UCSD-AML1 (cell line): ENCODE measurements at regions not wholly inside any gene's neighbourhood (a gene's known extent, or its start where the extent isn't known, plus 50 kb on each side); places are given as distances from the start of the nearest gene placed in this dataset.
"Not testable (repeated sequence)": the region's sequence is repeated elsewhere in the genome, so short reads cannot be mapped to it uniquely, and the experiment has no call there.

Source experiments
- DNase-seq: peaks from one replicate; lab custom pipeline; 2025; ENCODE audit not compliant: unreplicated experiment; lab: John Stamatoyannopoulos, UW

DNA sequence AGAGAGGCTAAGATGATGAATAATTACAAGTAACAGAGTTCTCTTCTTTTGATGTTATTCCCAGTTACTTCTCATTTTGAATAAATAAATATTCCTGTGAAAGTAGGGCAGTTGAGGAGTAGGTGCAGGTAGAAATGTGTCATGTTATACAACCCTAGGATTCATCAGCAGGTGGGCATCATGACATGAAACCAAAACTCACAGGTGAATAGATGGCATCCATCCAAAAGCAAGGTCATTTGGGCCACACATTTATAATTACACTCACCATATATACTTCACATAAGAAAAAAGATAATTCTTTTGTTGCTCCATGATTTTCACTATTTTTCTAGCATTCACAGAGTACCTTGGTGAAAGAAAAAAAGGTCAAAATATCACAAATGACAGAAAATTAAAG lies 273.6 kb downstream of the ZBBX start:
- no peak for DNase-seq

GRCh38 chr3:167102071-167102470 lies 278.0 kb downstream of the ZBBX start:
- no peak for DNase-seq

DNA sequence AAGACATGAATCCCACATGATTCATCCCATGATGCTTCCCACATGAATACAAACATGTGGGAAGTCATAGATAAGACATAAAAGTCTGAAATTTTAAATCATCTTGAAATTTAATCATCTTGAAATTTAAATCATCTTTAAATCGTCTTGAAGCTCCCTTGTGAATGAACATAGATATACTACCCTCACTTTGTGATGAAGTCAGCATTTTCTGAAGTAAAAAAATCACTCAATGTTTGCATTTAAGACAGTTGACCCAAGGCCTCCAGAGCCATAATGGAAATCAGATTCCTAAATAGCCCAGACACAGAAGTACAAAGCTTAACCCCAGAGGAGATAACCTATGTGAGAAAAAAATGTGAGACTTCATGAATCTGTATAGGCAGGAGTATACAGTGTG lies 279.4 kb downstream of the ZBBX start:
- no peak for DNase-seq

DNA sequence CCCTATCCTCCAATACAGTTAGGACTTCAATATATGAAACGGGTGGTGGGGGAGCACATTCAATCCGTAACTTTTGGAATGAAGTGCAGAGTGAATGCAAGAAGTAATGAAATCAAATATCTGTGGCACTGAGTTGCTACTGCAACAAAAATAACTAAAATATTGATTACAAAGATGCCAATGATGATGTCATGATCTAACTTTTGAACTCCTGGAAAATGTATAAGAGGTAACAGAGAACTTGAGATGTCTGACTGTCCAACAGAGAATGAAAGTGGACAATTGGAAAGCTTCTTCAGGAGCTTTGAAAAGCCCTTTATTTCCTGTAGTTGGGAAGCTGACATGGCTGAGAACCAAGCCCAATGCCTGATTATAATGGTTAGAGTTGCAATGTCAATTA lies 279.9 kb downstream of the ZBBX start:
- DNase-seq: no peak

DNA sequence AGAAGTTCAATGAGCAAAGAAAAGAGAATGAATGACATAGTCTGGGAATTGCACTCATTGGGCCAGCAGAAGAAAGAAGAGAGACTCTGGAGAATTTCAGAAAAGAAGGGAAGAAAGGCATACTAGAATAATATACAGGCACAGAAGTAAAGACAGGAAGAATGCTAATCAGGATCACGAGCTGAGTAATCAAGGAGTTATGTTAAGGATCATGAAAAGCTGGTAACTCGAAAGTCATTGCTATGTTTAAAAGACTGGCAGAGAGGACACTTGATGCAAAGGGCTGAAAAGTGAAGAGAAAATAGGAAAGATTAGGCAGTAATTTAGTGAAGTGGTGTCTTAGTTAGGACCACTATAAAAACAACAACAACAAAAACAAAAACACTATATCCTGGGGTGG lies 284.1 kb downstream of the ZBBX start:
- no peak for DNase-seq

DNA sequence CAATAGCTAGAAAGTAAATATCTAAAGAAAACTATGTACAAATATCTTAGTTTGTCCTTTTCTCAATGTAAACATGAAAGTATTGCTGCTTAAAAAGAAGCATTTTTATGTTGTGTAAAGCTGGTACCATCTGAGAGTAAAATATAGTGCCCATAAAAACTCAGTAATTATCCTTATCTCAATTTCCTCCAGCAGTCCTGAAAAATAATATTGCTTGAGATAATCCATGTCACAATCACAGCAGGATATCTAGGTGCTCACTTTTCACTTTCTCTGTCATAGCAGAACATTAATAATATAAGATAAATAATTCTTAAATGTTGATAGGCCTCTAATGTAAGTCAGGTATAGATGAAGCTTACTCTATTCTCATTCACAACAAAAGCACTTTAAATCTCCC lies 285.5 kb downstream of the ZBBX start:
- DNase-seq: no peak

- no peak for DNase-seq
These were observed 288.9 kb downstream of the ZBBX start for GRCh38 chr3:167091226-167091625.

- no peak for DNase-seq
These were observed 295.6 kb downstream of the ZBBX start for GRCh38 chr3:167084545-167084944.

- no peak for DNase-seq
These were observed 302.0 kb downstream of the ZBBX start for GRCh38 chr3:167078070-167078622.

DNA sequence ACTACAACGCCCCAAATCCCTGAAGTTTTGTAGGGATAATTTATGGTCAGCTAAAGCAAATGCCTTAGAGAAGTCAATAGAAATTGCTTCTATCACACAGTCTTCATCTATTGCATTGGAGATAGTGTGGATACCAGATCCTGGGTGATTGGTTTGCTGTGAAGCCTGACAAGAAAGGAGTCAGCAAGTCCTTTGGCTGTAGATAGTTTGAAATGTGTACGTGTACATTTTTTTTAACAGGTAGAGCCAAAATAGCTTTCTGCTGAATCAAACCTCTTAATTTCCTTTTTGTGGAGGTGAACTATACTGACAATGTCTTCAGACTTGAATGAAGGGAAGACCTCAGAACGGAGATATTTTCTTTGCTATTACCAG lies 312.3 kb downstream of the ZBBX start:
- no peak for DNase-seq

GRCh38 chr3:167066977-167067786 lies 312.9 kb downstream of the ZBBX start:
- DNase-seq: no peak

DNA sequence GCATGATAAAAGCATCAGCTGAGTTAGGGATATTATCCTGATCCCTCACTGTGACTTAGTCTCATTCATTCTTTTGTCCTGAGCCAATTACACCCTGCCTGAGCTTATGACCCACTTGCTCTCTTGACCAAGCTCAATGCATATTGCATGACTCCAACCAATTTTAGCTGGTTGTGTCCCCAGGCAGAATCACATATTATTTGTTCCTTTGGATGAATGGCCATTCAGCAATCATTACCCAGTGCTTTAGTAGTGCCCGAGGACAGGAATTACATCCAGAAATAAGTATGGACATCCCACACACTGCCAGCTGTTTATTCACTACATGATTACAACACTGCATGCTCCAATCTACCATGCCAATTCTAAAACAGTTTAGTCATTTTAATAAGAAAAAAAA lies 322.5 kb downstream of the ZBBX start:
- no peak for DNase-seq

DNA sequence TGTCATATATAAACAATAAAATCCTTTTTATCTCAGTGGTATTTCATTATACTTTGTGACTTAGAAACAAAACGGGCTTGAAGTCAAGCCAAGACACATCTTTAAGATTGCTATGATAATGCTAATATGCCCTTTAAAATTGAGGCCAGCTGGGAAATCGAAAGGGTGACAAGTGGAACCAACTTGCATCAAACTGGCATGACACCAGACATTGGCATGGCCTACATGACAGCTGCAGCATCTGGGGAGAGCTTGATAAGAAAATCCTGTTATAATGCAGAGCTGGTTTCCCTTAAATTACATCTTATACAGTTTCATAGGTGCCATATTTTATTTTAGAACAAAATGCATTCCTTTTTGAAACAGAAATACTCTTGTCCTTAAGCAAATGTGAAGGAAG lies 325.2 kb downstream of the ZBBX start:
- no peak for DNase-seq

- DNase-seq: peak; percentile 5
These were observed 328.7 kb downstream of the ZBBX start for GRCh38 chr3:167051421-167051820.

- no peak for DNase-seq
These were observed 346.2 kb downstream of the ZBBX start for GRCh38 chr3:167033866-167034265.

DNA sequence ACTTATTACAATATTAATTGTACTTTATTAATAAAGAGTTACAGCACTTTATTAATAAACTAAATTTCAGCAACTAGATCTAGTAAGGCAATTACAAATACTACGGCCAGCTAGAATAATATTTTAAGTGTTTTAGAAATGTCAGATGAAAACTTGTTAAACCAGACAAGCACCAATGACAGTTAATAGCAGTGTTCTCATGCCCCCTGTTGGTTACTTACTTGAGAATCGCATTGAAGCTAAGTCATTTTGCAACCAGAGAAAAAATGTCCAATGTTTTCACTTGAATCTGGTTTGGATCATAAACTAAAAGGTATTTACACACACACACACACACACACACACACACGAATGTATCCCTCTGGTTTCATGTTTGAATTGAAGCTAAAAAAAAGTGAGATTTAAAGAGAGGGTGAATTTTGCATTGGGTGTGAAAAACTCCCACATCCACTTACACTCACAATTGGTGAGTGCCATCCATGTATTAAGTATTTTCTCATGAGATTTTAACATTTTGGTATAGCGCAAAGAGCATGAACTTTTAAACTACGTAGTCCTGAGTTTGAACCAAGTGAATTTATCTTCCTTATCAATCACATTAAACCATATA lies 347.7 kb downstream of the ZBBX start:
- no peak for DNase-seq

DNA sequence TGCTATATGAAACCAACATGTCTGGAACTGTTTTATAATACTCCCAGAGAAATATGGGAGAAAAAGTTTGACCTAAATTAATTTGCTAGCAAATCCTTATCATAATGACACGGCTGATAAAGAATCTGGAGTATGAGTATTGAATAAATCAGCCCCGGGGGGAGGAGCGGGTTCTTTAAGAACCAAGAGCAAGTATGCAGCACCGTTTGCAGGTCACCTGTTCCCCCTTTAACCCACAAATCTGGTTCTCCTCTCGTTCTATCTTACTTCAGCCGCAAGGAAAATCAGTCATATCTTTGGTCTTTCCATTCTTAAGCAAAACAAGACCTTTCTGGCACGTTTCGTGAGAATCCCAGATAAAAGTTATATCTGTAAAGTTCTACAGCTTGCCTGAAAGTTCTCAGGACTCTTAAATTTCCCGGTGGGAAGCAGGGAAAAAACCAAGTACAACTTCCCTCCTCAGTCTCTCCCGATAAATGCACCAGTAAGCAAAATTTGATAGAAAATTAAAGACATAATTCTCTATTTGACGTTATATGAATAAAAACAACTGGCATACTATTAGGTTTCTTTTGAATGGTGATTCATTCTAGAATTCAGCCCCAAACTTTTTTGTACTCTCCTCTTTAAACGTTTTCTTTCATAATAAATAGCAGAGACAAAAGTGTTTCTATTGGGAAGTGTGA lies 348.6 kb downstream of the ZBBX start:
- no peak for DNase-seq

- no peak for DNase-seq
These were observed 349.9 kb downstream of the ZBBX start for GRCh38 chr3:167030082-167030725.

DNA sequence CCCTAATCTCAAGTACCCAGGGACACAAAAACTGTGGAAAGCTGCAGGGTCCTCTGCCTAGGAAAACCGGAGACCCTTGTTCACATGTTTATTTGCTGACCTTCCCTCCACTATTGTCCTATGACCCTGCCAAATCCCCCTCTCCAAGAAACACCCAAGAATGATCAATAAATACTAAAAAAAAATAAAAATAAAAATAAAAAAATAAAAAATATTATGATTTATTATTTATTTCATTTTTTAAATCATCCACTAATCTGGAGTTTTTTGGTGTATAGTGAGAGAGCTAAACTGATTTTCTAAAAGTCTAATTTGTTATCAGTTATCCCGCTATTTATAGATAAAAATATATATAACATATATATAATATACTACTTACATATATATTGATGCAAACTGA lies 360.6 kb downstream of the ZBBX start:
- not testable (repeated sequence) for DNase-seq

DNA sequence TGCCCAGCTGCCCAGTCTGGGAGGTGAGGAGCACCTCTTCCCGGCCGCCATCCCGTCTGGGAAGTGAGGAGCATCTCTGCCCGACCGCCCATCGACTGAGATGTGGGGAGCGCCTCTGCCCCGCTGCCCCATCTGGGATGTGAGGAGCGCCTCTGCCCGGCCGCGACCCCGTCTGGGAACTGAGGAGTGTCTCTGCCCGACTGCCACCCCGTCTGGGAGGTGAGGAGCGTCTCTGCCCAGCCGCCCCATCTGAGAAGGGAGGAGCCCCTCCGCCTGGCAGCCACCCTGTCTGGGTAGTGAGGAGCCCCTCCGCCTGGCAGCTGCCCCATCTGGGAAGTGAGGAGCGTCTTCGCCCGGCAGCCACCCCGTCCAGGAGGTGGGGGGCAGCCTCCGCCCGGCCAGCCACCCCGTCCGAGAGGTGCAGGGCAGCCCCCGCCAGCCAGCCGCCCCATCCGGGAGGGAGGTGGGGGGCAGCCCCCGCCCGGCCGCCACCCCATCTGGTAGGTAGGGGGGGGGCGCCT lies 361.4 kb downstream of the ZBBX start:
- not testable (repeated sequence) for DNase-seq

GRCh38 chr3:167012691-167013090 lies 367.4 kb downstream of the ZBBX start:
- DNase-seq: no peak
